NCI-H526 treated with DMSO at 0.1 percent for 48 hours (cell line): ENCODE measurements at regions not wholly inside any gene's neighbourhood (a gene's known extent, or its start where the extent isn't known, plus 50 kb on each side); places are given as distances from the start of the nearest gene placed in this dataset.

Experiments
- DNase-seq: peaks from one replicate; lab custom pipeline; 2025; lab: John Stamatoyannopoulos, UW

DNA sequence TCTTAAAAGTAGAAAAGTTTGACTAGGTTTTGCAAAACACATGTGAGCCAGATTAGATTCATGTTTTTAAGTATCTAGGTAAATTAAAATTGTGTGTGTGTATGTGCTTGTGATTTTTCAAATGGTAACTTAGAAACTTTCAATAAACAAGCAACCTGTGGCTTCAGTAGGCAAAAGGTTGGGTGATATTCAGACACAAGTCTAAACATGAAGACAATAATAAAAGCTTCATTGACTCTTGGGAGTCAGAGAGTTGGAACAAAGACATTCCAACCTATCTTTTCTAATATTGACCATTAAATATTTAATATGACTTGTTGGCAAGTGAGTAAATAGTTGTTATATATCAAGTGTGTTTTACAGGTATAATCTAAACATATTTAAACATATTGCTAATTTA is 1049.6 kb upstream of the ADGRL4 start:
- no peak for DNase-seq

DNA sequence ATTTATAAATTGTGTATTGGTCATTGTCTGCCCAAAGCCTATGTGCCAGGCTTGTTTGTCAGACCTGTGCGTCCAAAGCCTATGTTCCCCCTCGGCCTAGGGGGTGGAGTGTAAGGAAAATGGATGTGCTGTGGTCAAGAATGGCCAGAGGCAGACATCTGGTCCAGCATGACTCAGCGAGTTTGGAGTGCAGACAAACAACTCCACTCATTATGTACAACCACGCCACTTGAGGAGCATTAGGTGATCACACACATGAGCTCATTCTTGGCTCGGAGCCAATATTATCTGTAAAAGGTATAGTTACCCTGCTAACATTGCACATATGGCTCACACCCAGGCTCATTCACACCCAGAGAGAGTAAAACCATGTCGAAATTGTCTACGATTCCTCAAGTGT is 1047.6 kb upstream of the ADGRL4 start:
- DNase-seq = no peak

DNA sequence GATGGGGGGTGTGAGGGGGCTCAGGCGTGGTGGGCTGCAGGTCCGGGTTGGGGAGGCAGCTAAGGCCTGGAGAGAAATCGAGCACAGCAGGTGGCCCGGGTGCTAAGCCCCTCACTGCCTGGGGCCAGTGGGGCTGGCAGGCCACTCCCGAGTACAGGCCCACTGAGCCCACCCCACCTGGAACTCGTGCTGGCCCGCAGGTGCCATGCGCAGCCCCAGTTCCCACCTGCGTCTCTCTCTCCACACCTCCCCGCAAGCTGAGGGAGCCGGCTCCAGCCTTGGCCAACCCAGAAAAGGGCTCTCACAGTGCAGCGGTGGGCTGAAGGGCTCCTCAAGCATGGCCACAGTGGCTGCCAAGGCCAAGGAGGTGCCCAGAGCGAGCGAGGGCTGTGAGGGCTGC is 1047.1 kb upstream of the ADGRL4 start:
- DNase-seq = no peak

DNA sequence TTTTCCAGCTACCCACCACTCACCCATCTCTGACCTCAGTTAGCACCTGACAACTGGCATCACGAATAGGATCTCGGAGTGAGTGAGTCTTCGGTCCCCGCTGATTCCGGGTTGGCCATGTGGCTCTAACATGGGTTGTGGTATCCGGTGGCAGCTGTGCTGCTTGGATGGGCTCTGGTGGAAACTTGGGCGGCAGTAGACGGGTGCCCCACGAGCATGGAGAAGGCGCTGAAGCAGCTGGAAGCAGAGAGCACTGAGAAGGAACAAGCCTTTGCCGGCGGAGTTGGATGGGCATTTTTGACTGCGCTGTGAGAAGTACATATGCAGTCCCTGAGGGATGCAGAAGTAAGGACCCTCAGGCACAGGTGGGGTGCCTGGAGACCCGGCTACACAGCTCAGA is 1044.0 kb upstream of the ADGRL4 start:
- DNase-seq = no peak

GRCh38 chr1:80050085-80050484 is 1043.6 kb upstream of the ADGRL4 start:
- no peak for DNase-seq

- DNase-seq = no peak
These were observed 1042.2 kb upstream of the ADGRL4 start for GRCh38 chr1:80048716-80049115.

- DNase-seq = no peak
These were observed 1041.3 kb upstream of the ADGRL4 start for GRCh38 chr1:80047791-80048190.

DNA sequence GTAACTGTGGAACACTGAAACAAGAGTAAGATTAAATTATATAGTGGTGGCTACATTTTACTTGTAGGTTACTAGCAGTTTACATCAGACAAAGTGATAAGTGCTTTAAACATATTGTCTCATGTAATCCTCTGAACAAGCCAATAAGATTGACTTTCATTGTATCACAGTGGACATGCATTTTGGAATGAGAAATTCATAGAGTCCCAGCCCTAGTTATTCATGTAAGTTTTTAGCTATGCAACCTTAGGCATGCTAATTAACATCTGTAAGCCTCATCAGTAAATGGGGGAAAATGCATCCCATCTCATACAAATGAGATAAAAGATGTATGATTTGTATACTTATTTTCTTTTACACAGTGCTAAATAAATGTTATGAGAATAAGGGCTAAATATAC is 1038.1 kb upstream of the ADGRL4 start:
- no peak for DNase-seq

DNA sequence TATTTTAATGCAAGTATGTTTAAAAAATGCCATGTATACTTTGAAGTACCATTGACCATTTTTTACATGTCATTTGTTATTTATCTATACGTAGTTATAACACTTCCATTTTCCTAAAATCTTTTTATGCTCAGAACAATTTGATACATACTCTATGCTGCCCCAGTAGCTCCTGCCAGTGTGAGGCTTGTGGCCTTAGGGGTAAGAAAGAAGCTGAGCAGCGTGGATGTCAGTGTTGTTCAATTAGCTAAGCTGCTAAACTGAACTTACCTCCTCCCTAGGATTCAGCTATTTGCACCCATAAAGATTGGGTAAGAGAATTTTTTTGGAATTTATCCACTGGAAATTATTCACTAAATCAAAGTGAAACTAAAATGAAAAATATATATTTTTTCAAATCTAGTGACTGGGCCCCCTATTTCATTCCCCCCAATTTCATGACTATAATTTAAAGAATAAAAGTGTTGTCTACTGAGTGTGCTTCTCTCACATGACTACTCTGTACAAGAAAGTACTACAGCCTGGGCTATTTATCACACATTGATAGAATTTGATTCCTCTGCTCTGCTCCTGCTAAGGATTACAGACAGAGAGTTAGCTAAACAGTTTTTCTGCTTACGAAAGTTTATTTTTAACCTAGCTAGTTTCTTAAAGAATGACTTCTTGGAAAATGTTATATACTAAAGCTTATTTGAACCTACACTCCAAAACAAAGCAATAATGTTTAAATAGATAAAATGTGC is 1030.3 kb upstream of the ADGRL4 start:
- DNase-seq = no peak

GRCh38 chr1:80023358-80023757 is 1016.8 kb upstream of the ADGRL4 start:
- DNase-seq = no peak

DNA sequence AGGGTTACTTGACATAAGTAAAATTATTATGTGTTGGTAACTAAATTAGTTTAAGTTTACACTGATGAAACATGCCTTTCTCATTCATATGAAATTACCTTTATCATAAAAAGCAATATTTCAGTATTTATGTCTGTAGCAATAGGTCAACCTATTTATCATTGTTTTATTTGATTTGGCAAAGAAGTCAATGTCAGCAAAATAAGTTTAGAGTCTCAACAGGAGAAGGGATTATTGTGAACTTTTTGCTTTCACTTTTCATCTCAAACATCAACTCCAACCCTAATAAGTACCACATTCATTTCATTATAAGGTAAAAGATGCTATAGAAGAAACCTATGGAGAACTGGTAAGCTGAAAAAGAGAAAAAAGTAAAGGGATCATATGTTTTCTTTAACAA is 1015.4 kb upstream of the ADGRL4 start:
- no peak for DNase-seq

DNA sequence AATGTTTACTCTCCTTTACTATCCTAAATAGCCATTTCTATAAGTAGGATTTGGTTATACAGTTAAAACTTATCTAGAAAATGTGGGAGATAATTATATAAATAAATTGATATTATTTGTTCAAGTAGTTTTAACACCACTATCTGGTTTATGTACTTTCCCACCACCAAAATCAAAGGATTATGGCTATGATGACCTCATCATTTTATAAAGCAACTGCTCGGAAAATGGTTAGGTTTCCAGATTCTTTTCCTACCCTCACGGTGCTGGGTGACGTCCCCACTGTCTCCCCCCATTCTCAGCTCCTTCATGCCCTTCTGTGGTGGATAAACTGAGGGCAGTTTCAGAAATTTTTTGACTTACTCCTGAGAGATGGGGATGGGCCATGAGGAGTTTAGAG is 1011.8 kb upstream of the ADGRL4 start:
- no peak for DNase-seq

DNA sequence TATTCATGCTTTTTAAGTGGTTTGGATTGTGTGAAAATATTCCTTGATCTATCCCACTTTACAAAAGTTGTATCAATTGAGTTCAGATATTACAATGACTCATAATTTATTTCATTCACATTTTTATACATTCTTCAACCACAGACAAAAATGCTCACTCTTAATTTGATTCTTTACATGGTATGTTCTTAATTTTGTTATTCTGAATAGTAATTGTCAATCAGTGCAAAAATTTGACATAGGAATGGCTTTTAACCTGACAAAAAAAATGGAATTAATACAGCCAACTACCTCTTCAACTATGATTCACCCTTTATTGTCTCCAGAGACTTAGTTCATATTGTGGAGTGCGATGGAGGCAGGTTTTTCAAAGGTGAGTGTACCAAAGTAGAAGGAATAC is 1002.4 kb upstream of the ADGRL4 start:
- no peak for DNase-seq

DNA sequence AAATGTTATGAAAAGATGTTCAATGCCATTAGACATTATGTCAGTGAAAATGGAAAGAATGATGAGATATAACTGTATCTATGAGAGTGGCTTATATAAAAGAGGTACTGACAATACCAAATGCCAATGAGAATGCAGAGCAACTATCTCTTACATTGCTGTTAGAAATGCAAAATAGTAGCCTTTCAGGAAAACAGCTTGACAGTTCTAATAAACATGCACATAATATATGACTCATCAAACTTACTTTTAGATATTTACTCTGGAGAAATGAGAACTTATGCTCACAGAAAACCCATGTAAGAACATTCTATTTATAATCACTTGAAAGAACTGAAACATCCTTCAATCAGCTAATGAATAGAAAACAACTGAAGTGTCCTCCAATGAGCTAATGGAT is 996.7 kb upstream of the ADGRL4 start:
- DNase-seq = no peak

GRCh38 chr1:79988401-79988800 is 981.9 kb upstream of the ADGRL4 start:
- DNase-seq = no peak

DNA sequence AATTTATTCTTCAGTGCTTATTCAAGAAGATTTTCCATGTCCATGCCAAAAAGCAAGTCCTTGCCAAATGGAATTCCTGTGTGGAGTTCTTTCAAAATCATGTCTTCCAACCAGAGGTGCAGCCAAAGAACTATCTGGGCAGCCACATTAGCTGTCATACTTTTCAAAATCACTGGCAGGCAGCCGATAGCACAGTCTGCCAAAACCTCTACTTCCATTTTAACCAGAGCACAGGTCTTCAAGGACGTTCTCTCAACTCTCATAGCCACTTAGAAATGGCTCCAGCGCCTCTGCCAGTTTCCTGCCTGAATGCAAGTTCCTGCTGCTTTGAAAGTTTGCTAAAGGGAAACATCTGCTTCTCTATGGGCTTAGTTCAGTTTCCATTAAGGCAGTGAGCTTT is 975.7 kb upstream of the ADGRL4 start:
- DNase-seq = no peak

DNA sequence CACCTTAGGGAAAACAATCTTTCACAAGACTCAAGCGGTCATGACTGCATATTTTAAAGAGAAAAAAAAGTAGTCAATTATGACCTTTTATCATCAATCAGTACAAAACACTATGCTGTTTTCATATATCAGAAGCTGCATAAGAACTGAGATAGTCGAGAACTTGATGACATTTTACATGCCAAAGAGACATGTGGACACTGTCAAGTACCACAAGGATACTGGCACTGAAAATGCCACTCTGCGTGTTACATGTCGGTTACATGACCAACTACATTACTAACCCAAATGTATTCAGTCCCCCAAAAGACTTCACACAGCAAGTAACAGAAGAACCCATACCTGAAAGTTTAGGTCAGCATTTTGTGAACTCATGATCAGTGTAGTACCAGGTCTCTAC is 975.0 kb upstream of the ADGRL4 start:
- no peak for DNase-seq

DNA sequence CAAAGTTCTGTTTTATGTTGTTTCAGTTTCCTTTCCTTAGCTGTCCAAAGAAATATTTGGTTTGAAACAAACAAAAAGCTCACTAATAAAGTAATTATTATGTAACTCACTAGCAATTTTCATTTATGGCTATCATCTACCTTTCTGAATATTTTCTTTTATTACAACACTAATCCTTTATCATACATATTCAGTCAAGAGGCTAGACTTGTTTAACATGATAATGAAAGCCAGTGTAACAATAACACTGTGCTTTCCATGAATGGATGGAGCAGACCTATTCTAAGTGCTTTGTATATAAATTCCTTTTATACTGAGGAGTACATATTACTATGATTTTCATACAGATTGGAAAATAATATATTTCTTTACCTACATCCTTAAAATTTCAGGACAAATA is 972.8 kb upstream of the ADGRL4 start:
- no peak for DNase-seq

GRCh38 chr1:79976287-79976686 is 969.8 kb upstream of the ADGRL4 start:
- no peak for DNase-seq

DNA sequence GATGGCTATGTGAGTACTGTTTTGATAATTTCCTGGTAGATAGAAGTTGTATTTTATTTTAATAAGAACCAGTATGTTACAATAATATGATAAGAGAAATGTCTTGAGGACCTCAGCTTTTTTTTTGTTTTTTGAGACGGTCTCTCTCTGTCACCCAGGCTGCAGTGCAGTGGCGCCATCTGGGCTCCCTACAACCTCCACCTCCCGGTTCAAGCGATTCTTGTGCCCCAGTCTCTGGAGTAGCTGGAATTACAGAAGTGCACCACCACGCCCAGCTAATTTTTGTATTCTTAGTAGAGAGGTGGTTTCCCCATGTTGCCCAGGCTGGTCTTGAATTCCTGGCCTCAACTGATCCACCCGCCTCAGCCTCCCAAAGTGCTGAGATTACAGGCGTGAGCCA is 968.1 kb upstream of the ADGRL4 start:
- no peak for DNase-seq

DNA sequence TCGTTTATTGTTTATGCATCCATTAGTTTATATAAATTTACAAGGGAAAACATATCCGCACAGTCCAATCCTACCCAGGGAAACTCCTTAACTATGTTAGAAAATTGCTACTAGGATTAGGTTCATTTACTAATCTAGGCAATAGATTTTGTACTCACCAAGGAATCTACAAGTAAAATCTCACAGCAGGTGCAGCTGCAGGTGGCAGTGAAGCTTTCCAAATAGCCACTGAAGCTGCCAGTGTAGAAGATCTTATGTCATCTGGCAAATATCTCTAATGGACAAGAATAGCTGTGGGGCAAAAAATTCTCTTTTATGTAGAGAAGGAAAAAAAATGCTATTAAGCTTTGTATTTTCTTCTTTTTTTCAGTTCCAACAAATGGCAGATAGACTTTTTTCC is 963.4 kb upstream of the ADGRL4 start:
- DNase-seq = no peak

GRCh38 chr1:79966438-79966837 is 959.9 kb upstream of the ADGRL4 start:
- no peak for DNase-seq

DNA sequence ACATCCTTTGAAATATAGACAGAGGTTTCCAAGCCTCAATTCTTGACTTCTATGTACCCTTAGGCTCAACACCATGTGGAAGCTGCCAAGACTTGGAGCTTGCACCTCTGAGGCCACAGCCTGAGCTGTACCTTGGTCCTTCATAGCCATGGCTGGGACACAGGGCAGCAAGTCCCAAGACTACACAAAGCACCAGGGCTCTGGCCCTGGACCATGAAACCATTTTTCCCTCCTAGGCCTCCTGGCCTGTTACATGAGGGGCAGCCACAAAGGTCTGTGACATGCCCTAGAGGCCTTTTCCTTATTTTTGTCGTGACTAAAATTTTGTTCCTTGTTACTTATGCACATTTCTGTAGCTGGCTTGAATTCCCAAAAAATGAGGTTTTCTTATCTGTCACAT is 953.1 kb upstream of the ADGRL4 start:
- DNase-seq = no peak

- DNase-seq = no peak
These were observed 949.4 kb upstream of the ADGRL4 start for GRCh38 chr1:79955966-79956365.

DNA sequence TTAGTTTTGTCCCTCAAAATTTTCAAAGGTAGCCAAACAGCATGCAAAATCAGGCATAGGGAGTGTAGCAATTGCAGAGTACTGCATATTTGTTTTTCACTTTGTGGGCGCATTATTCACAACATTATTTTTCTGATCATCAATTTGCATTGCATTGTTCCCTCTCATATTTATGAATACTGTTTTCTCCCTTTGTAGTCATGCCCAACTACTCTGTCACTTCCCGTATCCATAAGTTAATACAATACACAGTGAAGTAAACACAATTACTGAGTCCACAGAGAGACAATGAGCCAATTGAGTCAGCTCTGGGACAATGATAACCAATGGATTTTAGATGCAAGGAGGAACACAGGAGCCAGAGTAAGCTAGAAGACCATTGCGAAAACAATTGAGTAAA is 944.0 kb upstream of the ADGRL4 start:
- DNase-seq = no peak
